ENCODE measurements at regions not wholly inside any gene's neighbourhood (a gene's known extent, or its start where the extent isn't known, plus 50 kb on each side); places are given as distances from the start of the nearest gene placed in this dataset.

DNA sequence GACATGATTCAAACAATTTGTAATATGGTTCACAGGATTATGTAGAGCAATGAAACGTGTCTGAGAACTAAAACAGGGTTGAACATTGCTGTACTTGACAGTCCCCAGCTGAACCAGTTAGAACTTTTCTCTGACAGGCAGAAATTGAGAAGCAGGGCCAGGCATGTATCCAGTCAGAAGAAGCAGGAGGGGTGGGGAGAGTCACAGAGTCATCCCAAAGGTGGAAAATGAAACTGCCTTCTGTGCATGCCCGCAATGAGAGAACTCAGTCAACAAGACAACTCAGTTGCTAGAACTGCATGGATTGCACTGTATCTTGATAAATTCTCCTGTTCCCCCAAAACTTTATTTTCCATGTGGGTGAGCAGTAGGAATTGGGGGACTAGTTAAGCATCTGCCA, 72.9 kb upstream of the PRLR start:
- dilution Hi-C loops (cut with HindIII; ENCODE audit: low sequenced_read_pairs, unreplicated experiment) = no loop called here
- Histone ChIP-seq H4K20me1 (ENCODE audit: insufficient read depth, low read length) (no peaks in the 10 kb centered on the region), H2AK5ac (ENCODE audit: low read depth, low read length) (no peak overlapping the region), H4K8ac (ENCODE audit: low read depth in 2 of 2, low read length in 2 of 2) (no peak overlapping the region), H3K14ac (replicated peaks; ENCODE audit: low read depth, low read length) (no peak overlapping the region), H3K27ac (ENCODE audit: insufficient read depth, low read length) (no peak overlapping the region), H4K5ac (ENCODE audit: low read depth, low read length) (no peak overlapping the region), H3K4ac (ENCODE audit: low read depth, low read length) (no peak overlapping the region), H2AFZ (replicated peaks; ENCODE audit: low read length, poor library complexity) (no peak overlapping the region), H2AK9ac (replicated peaks; ENCODE audit: low read depth, low read length, poor library complexity) (no peak overlapping the region), H3K23ac (ENCODE audit: low read depth, low read length) (no peak overlapping the region), H3K4me3 (ENCODE audit: insufficient read depth, low read depth, low read length) (no peak overlapping the region), H3K9me3 (ENCODE audit: control insufficient read depth, insufficient read depth, low read length) (no peaks in the 10 kb centered on the region), H3K36me3 (ENCODE audit: control insufficient read depth, insufficient read depth, low read length) (no peaks in the 10 kb centered on the region), H3K18ac (ENCODE audit: low read depth, low read length) (no peak overlapping the region), H3K56ac (ENCODE audit: extremely low read depth, insufficient read depth, low read length) (no peak overlapping the region), H2BK20ac (ENCODE audit: low read depth, low read length) (no peak overlapping the region), H3K9me1 (ENCODE audit: insufficient read depth, low read length) (no peaks in the 10 kb centered on the region), H3K9ac (ENCODE audit: low read depth, low read length) (no peak overlapping the region), H3K4me1 (ENCODE audit: control insufficient read depth, insufficient read depth, low read length) (no peaks in the 10 kb centered on the region), H3K79me1 (ENCODE audit: low read depth in 1 of 2, low read length in 2 of 2) (no peaks in the 10 kb centered on the region), H3K27me3 (ENCODE audit: control insufficient read depth, insufficient read depth, low read length) (no peaks in the 10 kb centered on the region), H4K91ac (ENCODE audit: insufficient read depth, low read depth, low read length) (no peak overlapping the region), H2BK15ac (ENCODE audit: low read depth, low read length) (no peak overlapping the region), H2BK120ac (ENCODE audit: low read depth, low read length) (no peak overlapping the region), H3K4me2 (ENCODE audit: low read depth, low read length) (no peak overlapping the region), H2BK5ac (ENCODE audit: low read depth, low read length, poor library complexity, severe bottlenecking) (no peak overlapping the region)
- no peak for DNase-seq
- ATAC-seq (ENCODE audit: low read depth) = no peak
- CTCF ChIA-PET = no interaction called here
- 40% methylated on average over 1 of the region's 2 CpGs; no CpG with 5 or more reads in 1 of the 2 experiments for WGBS, 2 experiments (ENCODE audit: extremely low coverage in 2 of 2, insufficient read length in 1 of 2)
- POLR2A ChIA-PET (ENCODE audit: unreplicated experiment) = no interaction called here
- TF ChIP-seq NFE2L2 (IDR thresholded peaks at IDR 0.05; ENCODE audit: low read depth, low read length) (no peak), MAFK (IDR thresholded peaks at IDR 0.05; ENCODE audit: low read depth, low read length) (no peak), CEBPB (IDR thresholded peaks at IDR 0.05; ENCODE audit: low read depth, low read length) (no peak), SMC3 (IDR thresholded peaks at IDR 0.05; ENCODE audit: low read depth, low read length) (no peak)
- TF ChIP-seq, protein P1, sequence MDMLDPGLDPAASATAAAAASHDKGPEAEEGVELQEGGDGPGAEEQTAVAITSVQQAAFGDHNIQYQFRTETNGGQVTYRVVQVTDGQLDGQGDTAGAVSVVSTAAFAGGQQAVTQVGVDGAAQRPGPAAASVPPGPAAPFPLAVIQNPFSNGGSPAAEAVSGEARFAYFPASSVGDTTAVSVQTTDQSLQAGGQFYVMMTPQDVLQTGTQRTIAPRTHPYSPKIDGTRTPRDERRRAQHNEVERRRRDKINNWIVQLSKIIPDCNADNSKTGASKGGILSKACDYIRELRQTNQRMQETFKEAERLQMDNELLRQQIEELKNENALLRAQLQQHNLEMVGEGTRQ (IDR thresholded peaks at IDR 0.05; ENCODE audit: low read depth, low read length) = no peak
- TF ChIP-seq, protein P2, sequence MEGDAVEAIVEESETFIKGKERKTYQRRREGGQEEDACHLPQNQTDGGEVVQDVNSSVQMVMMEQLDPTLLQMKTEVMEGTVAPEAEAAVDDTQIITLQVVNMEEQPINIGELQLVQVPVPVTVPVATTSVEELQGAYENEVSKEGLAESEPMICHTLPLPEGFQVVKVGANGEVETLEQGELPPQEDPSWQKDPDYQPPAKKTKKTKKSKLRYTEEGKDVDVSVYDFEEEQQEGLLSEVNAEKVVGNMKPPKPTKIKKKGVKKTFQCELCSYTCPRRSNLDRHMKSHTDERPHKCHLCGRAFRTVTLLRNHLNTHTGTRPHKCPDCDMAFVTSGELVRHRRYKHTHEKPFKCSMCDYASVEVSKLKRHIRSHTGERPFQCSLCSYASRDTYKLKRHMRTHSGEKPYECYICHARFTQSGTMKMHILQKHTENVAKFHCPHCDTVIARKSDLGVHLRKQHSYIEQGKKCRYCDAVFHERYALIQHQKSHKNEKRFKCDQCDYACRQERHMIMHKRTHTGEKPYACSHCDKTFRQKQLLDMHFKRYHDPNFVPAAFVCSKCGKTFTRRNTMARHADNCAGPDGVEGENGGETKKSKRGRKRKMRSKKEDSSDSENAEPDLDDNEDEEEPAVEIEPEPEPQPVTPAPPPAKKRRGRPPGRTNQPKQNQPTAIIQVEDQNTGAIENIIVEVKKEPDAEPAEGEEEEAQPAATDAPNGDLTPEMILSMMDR (conservative IDR thresholded peaks at IDR 0.05; ENCODE audit: low read depth, low read length) = no peak
- intact Hi-C loops (cut with micrococcal nuclease) = no loop called here
- BruUV-seq (replicated peaks) = no TSS peak
- in situ Hi-C loops (cut with MboI; ENCODE audit: low sequenced_read_pairs) = no loop called here

Data from IMR-90 (cell line).